Inflammatory macrophage (primary cell): ENCODE measurements at regions not wholly inside any gene's neighbourhood (a gene's known extent, or its start where the extent isn't known, plus 50 kb on each side); places are given as distances from the start of the nearest gene placed in this dataset.
"Not testable (repeated sequence)": the region's sequence is repeated elsewhere in the genome, so short reads cannot be mapped to it uniquely, and the experiment has no call there.

Source experiments
- DNase-seq, 2 donors: peaks; one replicate each; pipeline ENCODE4 v3.0.0-alpha.2; 2020 to 2022

- no peak for DNase-seq
Observed at GRCh38 chr5:130710596-130710995, 454.5 kb downstream of the HINT1 start.

DNA sequence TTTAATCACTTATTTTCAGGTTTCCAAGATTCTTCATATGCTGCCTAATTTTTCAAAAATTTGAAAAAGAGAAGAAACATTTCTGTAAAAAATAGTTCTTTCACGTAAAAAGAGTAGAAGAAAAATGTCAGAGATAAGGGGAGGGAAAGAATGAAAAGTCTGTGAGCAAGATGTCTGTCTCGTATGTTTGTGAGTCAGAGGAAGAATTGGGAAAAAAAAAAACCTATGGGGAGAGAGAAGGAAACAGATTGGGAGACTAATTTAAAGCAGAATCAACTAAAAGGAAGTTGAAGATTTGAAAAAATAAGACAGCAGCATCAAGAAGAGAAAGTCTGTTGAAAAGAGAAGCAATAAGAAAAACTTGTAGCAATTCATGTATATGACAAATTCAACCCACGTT is 456.3 kb downstream of the HINT1 start:
- DNase-seq = no peak

DNA sequence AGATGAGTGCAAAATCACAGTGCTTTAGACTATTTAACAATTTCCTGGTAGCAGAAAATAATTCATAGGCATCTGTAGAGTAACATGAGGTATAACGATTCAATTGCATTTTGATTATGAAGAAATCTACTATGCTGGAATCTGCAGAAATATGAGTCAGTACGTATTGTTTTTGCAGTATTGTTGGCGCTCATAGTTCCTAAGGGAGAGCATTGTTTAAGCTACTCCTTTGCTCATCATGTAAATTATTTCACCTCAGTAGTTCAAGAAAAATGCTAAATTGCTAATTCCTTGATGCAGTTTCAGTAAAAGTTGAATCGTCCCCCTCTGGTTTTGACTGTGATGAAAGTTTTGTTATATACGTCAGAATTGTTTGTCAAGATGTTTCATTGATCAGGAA is 458.4 kb downstream of the HINT1 start:
- DNase-seq = no peak

DNA sequence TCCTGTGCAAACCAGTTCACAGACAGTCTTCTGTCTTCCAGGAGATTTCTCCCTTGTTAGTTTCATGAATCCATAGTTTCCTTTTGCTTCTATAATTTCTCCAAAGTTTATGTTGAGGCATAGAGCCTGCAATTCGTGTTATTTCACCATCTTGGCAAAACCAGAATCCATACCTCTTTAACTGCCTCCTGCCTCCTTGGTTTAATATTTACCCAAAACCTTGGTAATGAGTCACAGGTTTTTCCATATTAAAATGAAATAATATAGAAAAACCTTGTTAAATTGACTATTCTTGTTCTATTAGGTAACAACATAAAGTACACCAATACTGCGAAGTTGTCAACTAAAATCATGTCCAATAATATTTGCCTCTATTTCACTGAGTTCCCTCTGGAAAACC is 459.7 kb downstream of the HINT1 start:
- no peak for DNase-seq

DNA sequence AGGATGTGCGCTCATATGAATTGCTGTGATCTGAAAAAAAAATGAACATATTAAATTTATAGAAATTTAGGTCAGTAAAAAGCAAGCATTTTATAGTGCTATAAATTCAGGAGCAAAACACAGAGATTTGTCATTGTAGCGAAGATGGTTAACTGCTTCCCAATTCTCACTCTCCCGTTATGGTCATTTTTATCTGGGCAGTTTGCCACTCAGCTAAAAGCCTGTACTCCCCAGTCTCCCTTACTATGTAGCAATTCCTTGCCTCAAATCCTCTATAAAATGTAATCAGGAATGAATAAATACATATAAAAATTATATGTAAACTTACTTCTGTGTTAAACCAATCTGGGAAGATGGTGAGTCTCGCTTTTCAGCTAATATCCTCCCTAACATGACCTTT is 471.5 kb downstream of the HINT1 start:
- DNase-seq = no peak

- no peak for DNase-seq
Observed at GRCh38 chr5:130692770-130693169, 472.3 kb downstream of the HINT1 start.

DNA sequence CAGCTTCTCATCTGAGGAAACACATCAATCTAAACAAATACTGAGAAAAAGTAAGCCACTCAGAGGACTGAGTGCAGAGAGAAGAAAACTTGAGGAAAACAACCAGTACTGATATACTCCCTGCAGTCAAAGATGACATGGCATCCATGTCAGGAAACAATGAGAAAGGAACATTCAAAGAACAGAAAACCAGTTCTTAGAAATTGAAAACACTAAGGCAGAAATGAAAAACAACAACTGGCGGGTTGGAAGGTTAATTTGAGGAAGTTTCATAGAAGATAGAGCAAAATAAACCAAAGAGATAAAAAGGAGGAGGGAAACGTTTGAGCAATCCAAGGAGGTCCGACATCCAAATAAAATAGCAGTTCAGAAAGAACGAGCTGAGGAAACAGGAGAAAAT is 475.2 kb downstream of the HINT1 start:
- no peak for DNase-seq

DNA sequence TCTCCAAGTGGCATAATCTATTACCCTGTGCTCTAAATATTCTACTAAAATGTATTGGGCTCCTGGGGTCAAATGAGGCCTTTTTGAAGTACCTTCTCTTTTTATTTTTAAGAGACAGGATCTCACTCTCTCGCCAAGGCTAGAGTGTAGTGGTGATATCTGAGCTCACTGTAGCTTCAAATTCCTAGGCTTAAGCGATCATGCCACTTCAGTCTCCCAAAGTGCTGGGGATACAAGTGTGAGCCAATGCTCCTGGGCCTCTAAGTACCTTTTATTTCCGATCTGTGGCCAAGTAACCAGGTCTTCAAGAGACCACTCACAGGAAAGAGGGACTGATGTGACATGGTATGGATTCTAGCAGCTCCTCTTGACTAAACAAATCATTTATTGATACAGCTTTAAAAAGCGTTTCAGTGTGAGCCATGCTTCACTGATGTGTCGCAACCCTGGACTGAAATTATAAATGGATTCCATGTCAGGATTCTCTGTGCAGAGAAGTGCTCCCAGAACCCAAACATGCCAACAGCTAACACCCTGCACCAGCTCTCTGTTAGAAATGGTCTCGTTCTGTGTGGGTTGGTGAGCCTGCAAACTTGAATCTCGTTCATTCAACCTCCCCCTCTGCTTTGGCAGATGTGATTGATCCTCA is 477.8 kb downstream of the HINT1 start:
- no peak for DNase-seq

DNA sequence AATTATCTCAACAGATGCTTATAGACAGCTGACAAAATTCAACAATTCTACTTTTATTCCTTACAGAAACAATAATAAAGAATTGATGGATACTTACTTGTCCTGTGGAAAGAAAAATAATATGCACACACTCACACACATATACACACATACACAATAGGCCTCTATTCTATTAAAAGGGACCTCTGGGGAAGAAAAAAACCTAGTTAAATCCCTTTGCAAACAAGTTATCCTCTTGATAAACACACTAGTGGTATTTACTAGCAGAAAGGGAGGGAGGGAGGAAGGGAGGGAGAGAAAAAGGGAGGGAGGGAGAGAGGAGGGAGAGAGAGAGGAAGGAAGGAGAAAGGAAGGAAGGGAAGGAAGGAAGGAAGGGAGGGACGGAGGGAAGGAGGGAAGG is 486.4 kb downstream of the HINT1 start:
- DNase-seq = no peak

- no peak for DNase-seq
Observed at GRCh38 chr5:130666462-130666861, 498.6 kb downstream of the HINT1 start.

DNA sequence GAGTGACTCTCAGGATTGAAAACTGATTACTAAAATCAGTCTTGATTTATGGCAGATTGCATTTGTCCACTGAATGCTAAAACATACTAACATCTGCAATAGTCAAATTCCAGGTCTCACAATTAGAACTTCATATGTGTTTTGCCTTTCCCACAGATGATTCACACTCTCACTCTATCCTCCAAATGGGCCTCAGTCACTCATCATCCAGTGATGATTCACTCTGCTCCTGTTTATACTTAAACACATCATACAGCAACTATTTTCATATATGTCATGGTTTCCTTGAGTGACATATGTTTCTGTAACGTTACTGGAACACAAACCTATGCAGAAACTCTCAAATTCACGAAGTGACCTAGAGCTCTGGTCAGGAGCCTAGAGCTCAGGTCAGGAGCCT is 512.9 kb downstream of the HINT1 start:
- DNase-seq = no peak

DNA sequence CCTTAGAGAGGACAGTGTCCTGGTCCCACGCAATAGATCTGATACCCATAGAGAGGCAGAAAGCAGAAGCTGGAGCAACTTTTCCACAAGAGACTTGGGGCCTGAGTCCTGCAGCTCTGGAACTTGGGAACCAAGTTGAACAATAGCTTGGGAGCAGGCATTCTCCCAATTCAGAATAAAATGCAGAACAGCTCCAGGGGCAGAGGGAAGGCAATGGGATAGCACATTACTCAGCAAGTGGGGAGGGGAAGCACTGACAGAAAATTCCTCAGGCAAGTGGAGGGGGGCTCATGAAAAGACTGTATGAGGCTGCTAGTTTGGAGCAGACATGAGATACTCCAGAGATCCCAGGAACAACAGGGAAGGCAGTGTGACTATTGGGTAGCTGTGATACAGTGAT is 513.6 kb downstream of the HINT1 start:
- no peak for DNase-seq

- DNase-seq = no peak
Observed at GRCh38 chr5:130643321-130643720, 521.7 kb downstream of the HINT1 start.

- DNase-seq = no peak
Observed at GRCh38 chr5:130642461-130642860, 522.6 kb downstream of the HINT1 start.

- no peak for DNase-seq
Observed at GRCh38 chr5:130627145-130627544, 537.9 kb downstream of the HINT1 start.

DNA sequence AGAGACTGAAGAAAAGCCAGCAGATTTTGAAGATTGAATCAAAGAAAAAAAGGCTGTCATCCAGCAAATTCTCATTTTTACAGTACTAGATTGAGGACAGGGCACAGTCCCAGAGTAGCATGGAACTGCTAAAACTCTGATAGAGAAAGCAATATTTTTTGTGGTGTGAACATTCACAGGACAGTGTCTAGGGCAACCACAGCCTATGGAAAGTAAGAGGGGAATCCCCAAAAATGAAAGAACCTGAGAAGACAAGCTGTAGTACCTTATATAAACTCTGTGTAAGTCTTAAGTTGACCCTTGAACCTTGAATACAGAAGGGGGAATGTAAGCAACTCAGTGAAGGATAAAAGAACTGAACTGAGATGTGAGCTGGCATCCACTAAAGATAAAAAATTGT is 540.3 kb downstream of the HINT1 start:
- no peak for DNase-seq

DNA sequence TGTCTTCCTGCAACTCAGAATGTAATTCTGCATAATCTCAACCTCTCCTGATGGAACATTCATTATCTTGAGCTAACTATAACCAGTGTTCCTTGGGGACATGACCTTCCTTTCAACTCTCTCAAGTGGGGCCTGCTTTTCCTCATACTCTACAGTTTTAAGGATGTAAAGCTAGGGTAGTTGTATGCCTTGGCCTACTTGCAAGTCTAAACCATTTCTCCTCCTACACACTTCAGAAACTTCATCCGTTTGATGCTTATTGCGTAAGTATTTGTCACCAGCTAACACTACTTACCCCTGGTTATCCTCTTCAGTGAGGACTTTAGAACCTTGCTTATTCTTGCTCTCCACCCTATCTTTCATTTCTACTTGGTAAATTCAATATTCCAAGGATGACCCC is 548.9 kb downstream of the HINT1 start:
- no peak for DNase-seq

DNA sequence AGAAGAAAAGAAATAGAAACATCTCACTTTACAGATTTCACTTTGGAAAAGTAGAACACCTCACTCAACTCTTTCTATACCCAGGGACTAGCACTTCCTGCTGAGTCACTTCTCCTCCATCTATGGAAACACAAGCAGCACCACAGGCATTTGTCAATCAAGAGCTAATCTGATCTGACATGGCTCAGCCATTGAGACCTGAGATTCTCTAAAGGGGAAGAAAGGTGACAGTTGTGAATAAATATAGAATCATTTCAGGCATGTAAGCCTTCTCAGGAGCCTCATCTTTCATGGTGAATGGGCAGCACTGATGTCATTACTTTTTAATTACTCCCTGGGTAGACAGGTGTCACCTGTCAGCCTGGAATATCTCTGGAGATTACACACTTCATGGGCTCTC is 559.8 kb downstream of the HINT1 start:
- DNase-seq = no peak

DNA sequence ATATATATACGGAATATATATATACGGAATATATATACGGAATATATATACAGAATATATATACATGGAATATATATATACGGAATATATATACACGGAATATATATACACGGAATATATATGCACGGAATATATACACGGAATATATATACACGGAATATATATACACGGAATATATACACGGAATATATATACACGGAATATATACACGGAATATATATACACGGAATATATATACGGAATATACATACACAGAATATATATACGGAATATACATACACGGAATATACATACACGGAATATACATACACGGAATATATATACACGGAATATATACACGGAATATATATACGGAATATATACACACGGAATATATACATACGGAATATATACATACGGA is 568.4 kb downstream of the HINT1 start:
- not testable (repeated sequence) for DNase-seq

GRCh38 chr5:130580264-130580663 is 584.8 kb downstream of the HINT1 start:
- DNase-seq = no peak

DNA sequence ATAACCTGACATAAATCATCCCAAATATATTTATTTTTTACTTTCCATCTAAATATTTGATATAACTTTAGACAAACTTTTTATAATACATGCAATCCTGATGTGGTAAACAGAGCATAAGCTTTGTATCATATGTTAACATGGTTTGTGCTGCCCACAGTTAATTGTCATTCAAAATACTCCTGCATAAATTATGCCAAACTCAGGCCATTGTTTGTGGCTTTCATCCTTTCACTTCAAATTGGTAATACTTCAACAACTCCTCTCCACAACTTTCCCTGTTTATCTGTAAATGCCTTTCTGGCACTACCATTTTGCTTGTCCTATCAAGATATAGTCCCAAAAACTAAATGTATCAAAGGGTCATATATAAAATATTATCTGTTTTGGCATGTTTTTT is 586.7 kb downstream of the HINT1 start:
- DNase-seq = no peak

DNA sequence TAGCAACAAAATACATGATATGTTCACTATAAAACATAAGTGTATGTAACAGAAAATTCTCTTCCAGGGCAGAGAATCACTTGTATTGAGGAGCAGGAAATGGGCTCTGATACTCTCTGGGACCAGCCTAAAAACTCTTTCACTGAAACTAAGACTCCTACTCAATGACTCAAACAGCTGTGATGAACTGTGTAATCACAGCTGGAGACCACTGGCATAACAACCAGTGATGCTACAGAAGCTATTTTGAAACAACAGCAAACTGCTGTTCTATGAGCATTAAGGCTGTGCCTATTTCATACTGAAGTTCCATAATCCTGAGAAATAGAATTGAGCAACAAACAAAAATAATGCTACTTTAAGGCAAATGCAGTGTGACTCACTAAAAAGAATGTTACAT is 594.0 kb downstream of the HINT1 start:
- no peak for DNase-seq

DNA sequence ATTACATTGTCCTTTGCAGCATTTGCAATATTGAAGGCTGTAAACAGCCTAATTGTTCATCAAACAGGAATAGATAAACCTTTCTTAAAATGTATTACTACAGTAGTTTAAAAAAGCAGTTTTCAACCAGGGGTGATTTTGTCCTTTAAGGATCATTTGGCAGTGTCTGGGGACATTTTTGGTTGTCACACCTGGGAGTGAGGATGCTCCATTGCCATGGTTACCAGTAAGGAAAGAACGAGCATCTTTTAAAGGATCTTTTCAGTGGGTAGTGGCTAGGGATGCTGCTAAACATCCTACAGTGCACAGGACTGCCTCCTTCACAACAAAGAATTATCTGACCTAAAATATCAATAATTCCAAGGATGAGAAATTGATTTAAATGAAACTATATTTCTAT is 596.3 kb downstream of the HINT1 start:
- DNase-seq = no peak

DNA sequence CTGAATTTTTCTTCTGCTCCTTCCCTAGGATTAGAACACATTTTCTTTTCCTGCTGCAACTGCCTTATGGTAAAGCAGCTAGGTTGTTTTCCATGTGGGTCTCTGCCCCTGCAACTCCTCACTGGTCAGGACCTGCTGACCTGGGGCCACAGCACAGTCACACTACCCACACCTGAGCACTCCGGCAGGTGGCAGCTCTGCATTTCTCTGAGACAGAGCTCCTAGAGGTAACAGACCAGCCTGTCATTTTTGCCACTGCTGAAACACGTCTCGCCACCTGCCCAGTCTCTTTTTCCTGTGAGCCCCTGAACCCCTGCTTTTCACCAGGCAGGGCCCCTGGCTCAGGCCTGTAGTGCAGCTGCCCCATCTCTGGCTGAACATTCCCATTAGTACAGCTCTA is 609.6 kb downstream of the HINT1 start:
- DNase-seq = no peak

GRCh38 chr5:130550562-130550928 is 614.5 kb downstream of the HINT1 start:
- no peak for DNase-seq
